ENCODE measurements at regions not wholly inside any gene's neighbourhood (a gene's known extent, or its start where the extent isn't known, plus 50 kb on each side); places are given as distances from the start of the nearest gene placed in this dataset.

DNA sequence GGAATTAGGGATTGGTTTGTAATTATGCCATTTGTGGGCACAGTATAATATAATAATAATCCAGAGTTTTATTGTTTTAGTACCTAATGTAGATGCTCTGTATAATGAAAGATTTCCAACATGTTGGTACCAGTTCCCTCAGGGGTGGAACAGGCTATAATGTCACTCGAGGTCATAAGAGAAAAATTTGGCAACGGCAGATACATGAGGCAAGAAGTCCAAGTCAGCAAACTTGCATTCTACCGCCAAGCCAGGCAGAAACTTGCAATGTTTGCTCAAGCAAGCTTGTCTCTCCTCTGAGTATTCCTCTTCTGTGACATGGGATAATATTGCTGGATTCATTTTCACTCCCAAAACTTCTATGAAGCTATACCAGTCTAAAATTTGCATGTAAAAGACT, 520.0 kb upstream of the SALL3 start:
- FAIRE-seq (no peak), DNase-seq (ENCODE audit: low spot score) (no peak), ATAC-seq (no peak)
- Histone ChIP-seq H3K27ac (ENCODE audit: extremely low read length, insufficient read depth, low read length) (no peak overlapping the region), H3K79me2 (ENCODE audit: insufficient read depth, low read length) (no peaks in the 10 kb centered on the region), H3K9me3 (ENCODE audit: low read length) (no peaks in the 10 kb centered on the region), H3K27me3 (ENCODE audit: control insufficient read depth in 1 of 2, insufficient read depth in 2 of 2, low read length in 2 of 2) (peaks cover 0 to 10% of the 10 kb centered on the region in 2 experiments; a peak in 3 of 5 replicates), H3K9ac (ENCODE audit: insufficient read depth, low read depth, low read length) (no peak overlapping the region), H3K36me3 (replicated peaks in 1 of 2; ENCODE audit: control insufficient read depth in 1 of 2, insufficient read depth in 2 of 2, low read length in 2 of 2) (no peaks in the 10 kb centered on the region), H2AFZ (ENCODE audit: low read length) (no peak overlapping the region), H3K4me3 (replicated peaks in 1 of 3; ENCODE audit: insufficient read depth in 1 of 3, low read depth in 2 of 3, low read length in 3 of 3) (no peak overlapping the region), H4K20me1 (ENCODE audit: insufficient read depth, low read length) (no peaks in the 10 kb centered on the region), H3K4me2 (ENCODE audit: low read depth, low read length) (no peak overlapping the region), H3K4me1 (ENCODE audit: insufficient read depth, low read length) (no peaks in the 10 kb centered on the region)
- BruUV-seq (replicated peaks) = no TSS peak
- intact Hi-C loops (cut with micrococcal nuclease; ENCODE audit: unreplicated experiment) (no loop called here), in situ Hi-C loops (cut with HindIII; ENCODE audit: extremely low pct_ligation_motif_present, low pct_unique_long_range_greater_than_20kb) (no loop called here)
- ChIA-PET POLR2A (no interaction called here), CTCF (ENCODE audit: low intra/inter-chr PET ratio, low total read pairs) (no interaction called here)
- TF ChIP-seq DMAP1 (CRISPR knock-in tag; IDR thresholded peaks at IDR 0.05) (no peak), GATAD2A (CRISPR knock-in tag; IDR thresholded peaks at IDR 0.05) (no peak), FOXA1 (IDR thresholded peaks at IDR 0.05) (no peak), FOXA1 (CRISPR knock-in tag; IDR thresholded peaks at IDR 0.05) (no peak), ZNF17 (CRISPR knock-in tag; IDR thresholded peaks at IDR 0.05) (no peak), SMARCC2 (IDR thresholded peaks at IDR 0.05) (no peak), FOXK2 (IDR thresholded peaks at IDR 0.05) (no peak), ZNF768 (CRISPR knock-in tag; IDR thresholded peaks at IDR 0.05) (no peak)
- TF ChIP-seq, protein P1, sequence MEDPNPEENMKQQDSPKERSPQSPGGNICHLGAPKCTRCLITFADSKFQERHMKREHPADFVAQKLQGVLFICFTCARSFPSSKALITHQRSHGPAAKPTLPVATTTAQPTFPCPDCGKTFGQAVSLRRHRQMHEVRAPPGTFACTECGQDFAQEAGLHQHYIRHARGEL (CRISPR knock-in tag; IDR thresholded peaks at IDR 0.05) = no peak
- WGBS (ENCODE audit: low lambda C conversion rate) = 7% methylated on average over 3 of the region's 3 CpGs

DNA sequence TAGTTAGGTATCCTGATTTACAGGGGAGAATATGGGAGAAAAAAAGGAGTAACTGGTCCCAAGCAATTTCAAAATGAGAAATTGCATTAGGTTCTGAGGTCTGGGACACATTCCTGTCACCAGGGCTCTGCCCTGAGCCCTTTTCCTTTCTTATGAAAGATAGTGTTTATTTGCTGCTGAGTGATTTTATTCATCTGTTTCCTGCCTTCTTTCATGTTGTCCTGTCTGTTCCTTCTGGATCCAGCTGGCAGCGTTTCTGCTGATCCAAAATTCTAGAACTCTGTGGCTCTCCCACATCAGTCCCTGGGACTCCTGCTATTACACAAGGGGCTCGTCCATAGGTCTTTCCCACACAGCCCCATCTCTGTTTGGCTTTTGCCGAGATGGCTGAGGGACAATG, 519.1 kb upstream of the SALL3 start:
- ATAC-seq (no peak), FAIRE-seq (no peak), DNase-seq (ENCODE audit: low spot score) (no peak)
- intact Hi-C loops (cut with micrococcal nuclease; ENCODE audit: unreplicated experiment) = no loop called here
- no peaks in the 10 kb centered on the region for H3K36me3 ChIP-seq (replicated peaks in 1 of 2; ENCODE audit: control insufficient read depth in 1 of 2, insufficient read depth in 2 of 2, low read length in 2 of 2)
- in situ Hi-C loops (cut with HindIII; ENCODE audit: extremely low pct_ligation_motif_present, low pct_unique_long_range_greater_than_20kb) = no loop called here
- no peak overlapping the region for H3K4me3 ChIP-seq (replicated peaks in 1 of 3; ENCODE audit: insufficient read depth in 1 of 3, low read depth in 2 of 3, low read length in 3 of 3)
- no peak for TF ChIP-seq MTA1 (CRISPR knock-in tag; IDR thresholded peaks at IDR 0.05; ENCODE audit: borderline replicate concordance)
- TF ChIP-seq ZNF747 (CRISPR knock-in tag; IDR thresholded peaks at IDR 0.05; ENCODE audit: borderline replicate concordance) = no peak
- no peak for TF ChIP-seq FOXP4 (CRISPR knock-in tag; IDR thresholded peaks at IDR 0.05)
- no peak for TF ChIP-seq RARA (CRISPR knock-in tag; IDR thresholded peaks at IDR 0.05)
- TF ChIP-seq, protein P2, sequence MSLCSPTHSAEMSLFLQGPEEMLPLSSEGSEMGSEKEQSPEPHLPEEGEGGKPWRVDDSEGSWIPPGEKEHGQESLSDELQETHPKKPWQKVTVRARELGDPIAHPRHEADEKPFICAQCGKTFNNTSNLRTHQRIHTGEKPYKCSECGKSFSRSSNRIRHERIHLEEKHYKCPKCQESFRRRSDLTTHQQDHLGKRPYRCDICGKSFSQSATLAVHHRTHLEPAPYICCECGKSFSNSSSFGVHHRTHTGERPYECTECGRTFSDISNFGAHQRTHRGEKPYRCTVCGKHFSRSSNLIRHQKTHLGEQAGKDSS (CRISPR knock-in tag; IDR thresholded peaks at IDR 0.05; ENCODE audit: borderline replicate concordance, low read depth) = no peak
- no peak for TF ChIP-seq SRSF9 (IDR thresholded peaks at IDR 0.05; ENCODE audit: borderline replicate concordance, insufficient read depth, low read depth, low read length, poor library complexity, severe bottlenecking)
- no peak for TF ChIP-seq ONECUT2 (CRISPR knock-in tag; IDR thresholded peaks at IDR 0.05)
- no peak for TF ChIP-seq REL (CRISPR knock-in tag; conservative IDR thresholded peaks at IDR 0.05)
- no peak for TF ChIP-seq ARID2 (CRISPR knock-in tag; IDR thresholded peaks at IDR 0.05; ENCODE audit: borderline replicate concordance)
- no peak for TF ChIP-seq ZNF225 (CRISPR knock-in tag; IDR thresholded peaks at IDR 0.05)
- no peak for TF ChIP-seq ZNF564 (CRISPR knock-in tag; IDR thresholded peaks at IDR 0.05)
- TF ChIP-seq ZNF883 (CRISPR knock-in tag; IDR thresholded peaks at IDR 0.05; ENCODE audit: not compliant biosample characterization) = no peak
- H3K4me1 ChIP-seq (ENCODE audit: insufficient read depth, low read length) = no peaks in the 10 kb centered on the region
- WGBS (ENCODE audit: low lambda C conversion rate) = 2% methylated on average over 3 of the region's 3 CpGs
- H3K27ac ChIP-seq (ENCODE audit: extremely low read length, insufficient read depth, low read length) = no peak overlapping the region
- no TSS peak for BruUV-seq (replicated peaks)
- CTCF ChIA-PET (ENCODE audit: low intra/inter-chr PET ratio, low total read pairs) = no interaction called here
- no peaks in the 10 kb centered on the region for H4K20me1 ChIP-seq (ENCODE audit: insufficient read depth, low read length)
- H3K9ac ChIP-seq (ENCODE audit: insufficient read depth, low read depth, low read length) = no peak overlapping the region
- no peaks in the 10 kb centered on the region for H3K79me2 ChIP-seq (ENCODE audit: insufficient read depth, low read length)
- peaks cover 0 to 5% of the 10 kb centered on the region in 2 experiments; a peak in 3 of 5 replicates for H3K27me3 ChIP-seq (ENCODE audit: control insufficient read depth in 1 of 2, insufficient read depth in 2 of 2, low read length in 2 of 2)
- POLR2A ChIA-PET = no interaction called here
- no peaks in the 10 kb centered on the region for H3K9me3 ChIP-seq (ENCODE audit: low read length)
- H2AFZ ChIP-seq (ENCODE audit: low read length) = no peak overlapping the region
- H3K4me2 ChIP-seq (ENCODE audit: low read depth, low read length) = no peak overlapping the region

Data from HepG2 (cell line).